H1 (cell line): ENCODE measurements at regions not wholly inside any gene's neighbourhood (a gene's known extent, or its start where the extent isn't known, plus 50 kb on each side); places are given as distances from the start of the nearest gene placed in this dataset.

Experiments
- CBX5 ChIP-seq: fragments of 300-800, 300-1000 bp; sonication (generic); IDR thresholded peaks from 2 replicates; pipeline ENCODE4 v1.7.1; 2016; ENCODE audit warnings: antibody characterized with exemption, low read length, low read depth
- CHD2 ChIP-seq: IDR thresholded peaks from 2 replicates; pipeline ENCODE4 v1.6.1; 2012; ENCODE audit warnings: low read length, improper control_type of control experiment
- TF ChIP-seq, protein P1 (sequence below): fragments of 300-600 bp; sonication (generic); IDR thresholded peaks from 2 replicates; pipeline ENCODE4 v1.7.1; 2012; ENCODE audit warnings: low read length, moderate library complexity, mild to moderate bottlenecking, inconsistent platforms; ENCODE audit not compliant: insufficient replicate concordance

DNA sequence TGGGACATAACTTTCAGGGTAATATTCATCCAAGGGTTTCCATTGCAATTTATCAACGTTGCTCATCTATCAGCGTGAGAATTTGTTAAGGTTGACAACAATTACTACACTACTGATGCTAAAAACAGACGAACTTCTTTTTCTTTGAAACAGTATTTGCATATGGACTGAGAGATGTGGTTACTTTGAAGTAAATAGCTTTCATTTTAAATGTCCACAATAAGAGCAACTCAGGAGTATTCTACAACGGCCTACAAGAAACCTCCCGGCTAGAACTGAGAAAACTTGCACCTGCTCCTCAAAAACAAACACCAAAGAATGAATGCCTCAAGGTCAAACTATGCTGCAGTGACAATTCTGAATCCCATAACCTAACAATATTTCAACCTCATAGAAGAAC is 238.4 kb downstream of the IRS2 start (continued):
- TF ChIP-seq, protein P1, sequence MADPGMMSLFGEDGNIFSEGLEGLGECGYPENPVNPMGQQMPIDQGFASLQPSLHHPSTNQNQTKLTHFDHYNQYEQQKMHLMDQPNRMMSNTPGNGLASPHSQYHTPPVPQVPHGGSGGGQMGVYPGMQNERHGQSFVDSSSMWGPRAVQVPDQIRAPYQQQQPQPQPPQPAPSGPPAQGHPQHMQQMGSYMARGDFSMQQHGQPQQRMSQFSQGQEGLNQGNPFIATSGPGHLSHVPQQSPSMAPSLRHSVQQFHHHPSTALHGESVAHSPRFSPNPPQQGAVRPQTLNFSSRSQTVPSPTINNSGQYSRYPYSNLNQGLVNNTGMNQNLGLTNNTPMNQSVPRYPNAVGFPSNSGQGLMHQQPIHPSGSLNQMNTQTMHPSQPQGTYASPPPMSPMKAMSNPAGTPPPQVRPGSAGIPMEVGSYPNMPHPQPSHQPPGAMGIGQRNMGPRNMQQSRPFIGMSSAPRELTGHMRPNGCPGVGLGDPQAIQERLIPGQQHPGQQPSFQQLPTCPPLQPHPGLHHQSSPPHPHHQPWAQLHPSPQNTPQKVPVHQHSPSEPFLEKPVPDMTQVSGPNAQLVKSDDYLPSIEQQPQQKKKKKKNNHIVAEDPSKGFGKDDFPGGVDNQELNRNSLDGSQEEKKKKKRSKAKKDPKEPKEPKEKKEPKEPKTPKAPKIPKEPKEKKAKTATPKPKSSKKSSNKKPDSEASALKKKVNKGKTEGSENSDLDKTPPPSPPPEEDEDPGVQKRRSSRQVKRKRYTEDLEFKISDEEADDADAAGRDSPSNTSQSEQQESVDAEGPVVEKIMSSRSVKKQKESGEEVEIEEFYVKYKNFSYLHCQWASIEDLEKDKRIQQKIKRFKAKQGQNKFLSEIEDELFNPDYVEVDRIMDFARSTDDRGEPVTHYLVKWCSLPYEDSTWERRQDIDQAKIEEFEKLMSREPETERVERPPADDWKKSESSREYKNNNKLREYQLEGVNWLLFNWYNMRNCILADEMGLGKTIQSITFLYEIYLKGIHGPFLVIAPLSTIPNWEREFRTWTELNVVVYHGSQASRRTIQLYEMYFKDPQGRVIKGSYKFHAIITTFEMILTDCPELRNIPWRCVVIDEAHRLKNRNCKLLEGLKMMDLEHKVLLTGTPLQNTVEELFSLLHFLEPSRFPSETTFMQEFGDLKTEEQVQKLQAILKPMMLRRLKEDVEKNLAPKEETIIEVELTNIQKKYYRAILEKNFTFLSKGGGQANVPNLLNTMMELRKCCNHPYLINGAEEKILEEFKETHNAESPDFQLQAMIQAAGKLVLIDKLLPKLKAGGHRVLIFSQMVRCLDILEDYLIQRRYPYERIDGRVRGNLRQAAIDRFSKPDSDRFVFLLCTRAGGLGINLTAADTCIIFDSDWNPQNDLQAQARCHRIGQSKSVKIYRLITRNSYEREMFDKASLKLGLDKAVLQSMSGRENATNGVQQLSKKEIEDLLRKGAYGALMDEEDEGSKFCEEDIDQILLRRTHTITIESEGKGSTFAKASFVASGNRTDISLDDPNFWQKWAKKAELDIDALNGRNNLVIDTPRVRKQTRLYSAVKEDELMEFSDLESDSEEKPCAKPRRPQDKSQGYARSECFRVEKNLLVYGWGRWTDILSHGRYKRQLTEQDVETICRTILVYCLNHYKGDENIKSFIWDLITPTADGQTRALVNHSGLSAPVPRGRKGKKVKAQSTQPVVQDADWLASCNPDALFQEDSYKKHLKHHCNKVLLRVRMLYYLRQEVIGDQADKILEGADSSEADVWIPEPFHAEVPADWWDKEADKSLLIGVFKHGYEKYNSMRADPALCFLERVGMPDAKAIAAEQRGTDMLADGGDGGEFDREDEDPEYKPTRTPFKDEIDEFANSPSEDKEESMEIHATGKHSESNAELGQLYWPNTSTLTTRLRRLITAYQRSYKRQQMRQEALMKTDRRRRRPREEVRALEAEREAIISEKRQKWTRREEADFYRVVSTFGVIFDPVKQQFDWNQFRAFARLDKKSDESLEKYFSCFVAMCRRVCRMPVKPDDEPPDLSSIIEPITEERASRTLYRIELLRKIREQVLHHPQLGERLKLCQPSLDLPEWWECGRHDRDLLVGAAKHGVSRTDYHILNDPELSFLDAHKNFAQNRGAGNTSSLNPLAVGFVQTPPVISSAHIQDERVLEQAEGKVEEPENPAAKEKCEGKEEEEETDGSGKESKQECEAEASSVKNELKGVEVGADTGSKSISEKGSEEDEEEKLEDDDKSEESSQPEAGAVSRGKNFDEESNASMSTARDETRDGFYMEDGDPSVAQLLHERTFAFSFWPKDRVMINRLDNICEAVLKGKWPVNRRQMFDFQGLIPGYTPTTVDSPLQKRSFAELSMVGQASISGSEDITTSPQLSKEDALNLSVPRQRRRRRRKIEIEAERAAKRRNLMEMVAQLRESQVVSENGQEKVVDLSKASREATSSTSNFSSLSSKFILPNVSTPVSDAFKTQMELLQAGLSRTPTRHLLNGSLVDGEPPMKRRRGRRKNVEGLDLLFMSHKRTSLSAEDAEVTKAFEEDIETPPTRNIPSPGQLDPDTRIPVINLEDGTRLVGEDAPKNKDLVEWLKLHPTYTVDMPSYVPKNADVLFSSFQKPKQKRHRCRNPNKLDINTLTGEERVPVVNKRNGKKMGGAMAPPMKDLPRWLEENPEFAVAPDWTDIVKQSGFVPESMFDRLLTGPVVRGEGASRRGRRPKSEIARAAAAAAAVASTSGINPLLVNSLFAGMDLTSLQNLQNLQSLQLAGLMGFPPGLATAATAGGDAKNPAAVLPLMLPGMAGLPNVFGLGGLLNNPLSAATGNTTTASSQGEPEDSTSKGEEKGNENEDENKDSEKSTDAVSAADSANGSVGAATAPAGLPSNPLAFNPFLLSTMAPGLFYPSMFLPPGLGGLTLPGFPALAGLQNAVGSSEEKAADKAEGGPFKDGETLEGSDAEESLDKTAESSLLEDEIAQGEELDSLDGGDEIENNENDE = no peak
- no peak for TF ChIP-seq CBX5
- no peak for TF ChIP-seq CHD2
